OCI-LY1 (cell line): ENCODE measurements at regions not wholly inside any gene's neighbourhood (a gene's known extent, or its start where the extent isn't known, plus 50 kb on each side); places are given as distances from the start of the nearest gene placed in this dataset.

Experiments used
- EZH2 ChIP-seq: fragments of 200-600 bp; sonication (generic), shearing (Covaris generic); IDR thresholded peaks from 2 replicates; pipeline ENCODE4 v1.8.0; 2017; ENCODE audit warnings: borderline replicate concordance, mixed run types, mild to moderate bottlenecking, antibody characterized with exemption, low read length, moderate library complexity, mixed read lengths
- TF ChIP-seq, protein P1 (sequence below): fragments of 200-600 bp; sonication (generic), shearing (Covaris generic); IDR thresholded peaks from 2 replicates; pipeline ENCODE4 v1.5.1; 2017; ENCODE audit warnings: mild to moderate bottlenecking, antibody characterized with exemption, low read length, moderate library complexity, mixed read lengths

DNA sequence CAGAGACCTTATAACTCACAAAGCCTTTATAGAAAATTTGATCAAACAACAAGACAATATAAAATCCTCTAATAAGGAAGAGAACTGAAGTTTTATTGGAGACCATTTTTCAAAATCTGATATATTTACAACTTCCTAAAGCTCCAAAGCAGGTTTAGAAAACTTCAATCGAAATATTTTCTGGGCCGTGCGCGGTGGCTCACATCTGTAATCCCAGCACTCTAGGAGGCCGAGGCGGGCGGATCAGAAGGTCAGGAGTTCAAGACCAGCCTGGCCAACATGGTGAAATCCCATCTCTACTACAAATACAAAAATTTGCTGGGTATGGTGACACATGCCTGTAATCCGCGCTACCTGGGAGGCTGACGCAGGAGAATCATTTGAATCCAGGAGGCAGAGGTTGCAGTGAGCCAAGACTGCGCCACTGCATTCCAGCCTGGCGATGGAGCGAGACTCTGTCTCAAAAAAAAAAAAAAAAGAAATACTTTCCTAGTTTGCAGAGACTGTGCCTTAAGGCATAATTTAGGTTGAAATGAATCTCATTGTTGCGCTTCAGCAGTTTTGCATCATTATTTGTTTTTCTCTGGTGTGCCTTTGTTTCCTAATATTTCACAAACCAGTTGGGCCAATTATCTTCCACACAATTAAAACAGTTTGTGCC lies 60.6 kb upstream of the ASIP start:
- TF ChIP-seq, protein P1, sequence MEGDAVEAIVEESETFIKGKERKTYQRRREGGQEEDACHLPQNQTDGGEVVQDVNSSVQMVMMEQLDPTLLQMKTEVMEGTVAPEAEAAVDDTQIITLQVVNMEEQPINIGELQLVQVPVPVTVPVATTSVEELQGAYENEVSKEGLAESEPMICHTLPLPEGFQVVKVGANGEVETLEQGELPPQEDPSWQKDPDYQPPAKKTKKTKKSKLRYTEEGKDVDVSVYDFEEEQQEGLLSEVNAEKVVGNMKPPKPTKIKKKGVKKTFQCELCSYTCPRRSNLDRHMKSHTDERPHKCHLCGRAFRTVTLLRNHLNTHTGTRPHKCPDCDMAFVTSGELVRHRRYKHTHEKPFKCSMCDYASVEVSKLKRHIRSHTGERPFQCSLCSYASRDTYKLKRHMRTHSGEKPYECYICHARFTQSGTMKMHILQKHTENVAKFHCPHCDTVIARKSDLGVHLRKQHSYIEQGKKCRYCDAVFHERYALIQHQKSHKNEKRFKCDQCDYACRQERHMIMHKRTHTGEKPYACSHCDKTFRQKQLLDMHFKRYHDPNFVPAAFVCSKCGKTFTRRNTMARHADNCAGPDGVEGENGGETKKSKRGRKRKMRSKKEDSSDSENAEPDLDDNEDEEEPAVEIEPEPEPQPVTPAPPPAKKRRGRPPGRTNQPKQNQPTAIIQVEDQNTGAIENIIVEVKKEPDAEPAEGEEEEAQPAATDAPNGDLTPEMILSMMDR, result no peak
- TF ChIP-seq EZH2, result no peak
